SK-MEL-5 (cell line): ENCODE measurements at regions not wholly inside any gene's neighbourhood (a gene's known extent, or its start where the extent isn't known, plus 50 kb on each side); places are given as distances from the start of the nearest gene placed in this dataset.
A peak's percentile ranks its signal among the peaks of the same experiment; 100 is the strongest.

ENCODE experiments used
- DNase-seq: peaks from one replicate; pipeline ENCODE4 v3.0.0-alpha.2; 2016; ENCODE audit warnings: low read depth, low spot score
- in situ Hi-C: cut with HindIII; loops from 2 replicates; pipeline ENCODE4 v1.10.0; 2016; ENCODE audit warnings: low sequenced_read_pairs, high pct_unique_total_duplicates, low pct_unique_long_range_greater_than_20kb

GRCh38 chr3:43191116-43191515 is 85.2 kb upstream of the POMGNT2 start:
- in situ Hi-C loops, result no loop called here
- no peak for DNase-seq

DNA sequence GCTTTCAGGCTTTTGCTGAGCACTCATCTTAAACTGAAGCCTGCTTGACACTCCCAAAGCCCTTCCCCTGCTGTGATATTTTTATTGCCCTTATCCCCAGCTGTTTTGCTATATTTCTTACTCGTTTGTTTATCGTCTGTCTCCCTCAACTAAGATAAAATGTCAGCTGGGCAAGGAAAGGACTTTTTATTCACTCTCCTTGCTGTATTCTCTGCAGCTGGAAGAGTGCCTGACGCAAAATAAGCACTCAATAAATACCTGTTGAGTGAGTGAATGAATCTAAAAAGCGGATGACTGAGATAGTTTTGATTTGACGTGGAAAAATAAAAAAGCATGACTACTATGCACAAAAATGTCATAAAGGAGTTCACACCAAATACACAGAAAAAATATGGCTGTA is 84.8 kb upstream of the POMGNT2 start:
- in situ Hi-C loops, result no loop called here
- DNase-seq, result no peak

DNA sequence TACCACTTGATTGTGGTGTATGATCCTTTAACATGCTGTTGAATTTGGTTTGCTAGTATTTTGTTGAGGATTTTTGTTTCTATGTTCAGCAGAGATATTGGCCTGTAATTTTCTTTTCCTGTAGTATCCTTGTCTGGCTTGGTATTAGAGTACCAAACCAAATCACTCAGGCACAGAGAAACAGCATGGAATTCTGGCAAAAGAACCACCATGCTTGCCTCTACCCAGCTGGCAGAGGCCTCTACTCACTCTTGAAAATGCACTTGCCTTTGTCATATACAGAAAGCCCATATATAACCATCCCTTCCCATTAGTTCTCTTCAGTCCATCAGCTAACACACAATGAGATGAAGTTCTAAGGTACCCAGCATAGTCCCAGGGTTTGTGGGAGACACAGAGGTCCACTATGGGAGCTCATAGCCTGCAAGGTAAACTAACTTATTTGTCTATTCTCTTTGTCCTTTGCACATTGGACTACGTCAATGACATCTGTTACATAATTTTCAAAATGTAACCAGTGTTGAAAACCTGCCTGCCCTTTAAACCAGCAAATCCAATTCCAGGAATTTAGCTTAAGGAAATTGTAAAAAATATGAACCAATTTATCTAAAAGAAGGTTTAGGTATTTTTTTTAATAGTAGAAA is 82.1 kb upstream of the POMGNT2 start:
- no peak for DNase-seq
- in situ Hi-C loops, result no loop called here

DNA sequence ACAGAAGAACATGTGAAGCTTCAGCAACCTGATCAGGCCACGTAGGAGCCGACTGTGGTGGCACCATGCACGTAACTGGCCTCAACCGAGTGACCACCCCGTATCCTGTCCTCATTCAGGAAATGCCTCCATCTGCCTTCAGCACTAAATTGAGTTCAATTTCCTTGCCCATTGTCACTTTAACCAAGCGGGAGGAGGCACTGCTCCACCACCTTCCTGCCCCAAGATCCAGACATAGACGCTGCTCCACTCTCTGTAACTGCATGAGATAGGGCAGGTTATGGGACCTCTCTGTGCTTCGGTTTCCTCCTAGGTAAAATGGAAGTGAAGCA is 80.1 kb upstream of the POMGNT2 start:
- in situ Hi-C loops, result no loop called here
- no peak for DNase-seq

DNA sequence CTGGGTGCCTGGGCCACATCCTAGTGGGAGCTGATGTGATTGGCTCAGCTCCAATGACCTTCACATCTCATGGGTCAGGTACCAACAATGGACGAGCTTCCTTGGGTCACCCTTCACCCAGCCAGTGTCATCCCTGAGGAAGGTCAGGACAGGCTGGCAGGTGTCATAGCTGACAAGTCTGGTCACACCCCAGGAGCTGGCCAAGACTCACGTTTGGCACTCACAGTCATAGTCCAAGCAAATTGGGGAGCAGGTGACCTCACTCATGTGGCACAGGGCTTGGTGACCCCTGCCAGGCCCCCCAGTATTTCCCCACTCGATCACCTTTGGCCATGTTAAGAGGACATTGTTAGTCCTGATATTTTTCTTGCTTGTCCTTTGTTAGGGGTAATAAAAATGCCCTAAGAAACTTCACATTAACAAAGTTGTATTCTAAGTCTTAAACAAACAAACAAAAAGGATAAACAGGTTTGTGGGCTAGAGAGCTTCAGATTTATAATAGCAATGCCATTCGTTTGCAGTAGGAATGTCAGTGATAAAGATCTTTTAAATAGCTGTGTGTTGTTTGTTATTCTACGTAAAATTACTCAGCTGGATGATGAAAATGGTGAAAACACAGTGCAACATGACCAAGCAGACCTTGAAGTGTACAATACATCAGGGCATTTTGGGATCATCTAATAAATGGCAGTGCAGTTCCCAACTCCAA is 79.5 kb upstream of the POMGNT2 start:
- no peak for DNase-seq
- in situ Hi-C loops, result no loop called here

- in situ Hi-C loops, result no loop called here
- no peak for DNase-seq
Observed at GRCh38 chr3:43183456-43183855, 77.6 kb upstream of the POMGNT2 start.

GRCh38 chr3:43181202-43181821 is 75.4 kb upstream of the POMGNT2 start:
- in situ Hi-C loops, result no loop called here
- DNase-seq, result no peak

GRCh38 chr3:43180694-43181093 is 74.8 kb upstream of the POMGNT2 start:
- in situ Hi-C loops, result no loop called here
- DNase-seq, result no peak

- DNase-seq, result no peak
- in situ Hi-C loops, result no loop called here
Observed at GRCh38 chr3:43180027-43180426, 74.1 kb upstream of the POMGNT2 start.

- DNase-seq, result peak; percentile 31
- in situ Hi-C loops, result no loop called here
Observed at GRCh38 chr3:43178891-43179366, 73.0 kb upstream of the POMGNT2 start.

- DNase-seq, result no peak
- in situ Hi-C loops, result no loop called here
Observed at GRCh38 chr3:43177085-43177484, 71.2 kb upstream of the POMGNT2 start.

DNA sequence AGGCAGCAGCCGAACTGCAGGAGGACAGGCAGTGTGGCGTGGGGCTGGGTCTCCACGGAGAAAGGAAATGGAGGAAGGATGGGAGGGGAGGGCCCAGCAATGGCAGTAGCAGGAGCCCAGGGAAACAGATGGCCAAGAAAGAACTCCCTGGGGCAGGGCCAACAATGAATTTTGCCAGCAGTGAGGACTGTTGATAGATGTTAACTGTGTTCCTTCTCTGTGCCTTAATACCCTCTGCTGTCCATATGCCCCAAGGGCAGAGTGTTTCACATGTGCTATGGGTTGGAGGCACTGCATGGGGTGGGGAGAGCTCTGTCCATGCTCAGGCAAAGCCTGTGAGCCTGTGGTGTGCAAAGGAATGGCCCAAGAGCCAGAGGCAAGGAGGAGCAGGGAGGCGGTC is 70.8 kb upstream of the POMGNT2 start:
- no peak for DNase-seq
- in situ Hi-C loops, result no loop called here

- no peak for DNase-seq
- in situ Hi-C loops, result no loop called here
Observed at GRCh38 chr3:43175541-43175940, 69.7 kb upstream of the POMGNT2 start.

GRCh38 chr3:43173949-43174348 is 68.1 kb upstream of the POMGNT2 start:
- in situ Hi-C loops, result no loop called here
- no peak for DNase-seq

GRCh38 chr3:43171748-43172147 is 65.9 kb upstream of the POMGNT2 start:
- in situ Hi-C loops, result no loop called here
- no peak for DNase-seq

GRCh38 chr3:43170553-43170952 is 64.7 kb upstream of the POMGNT2 start:
- in situ Hi-C loops, result no loop called here

GRCh38 chr3:43169987-43170386 is 64.1 kb upstream of the POMGNT2 start:
- no peak for DNase-seq
- in situ Hi-C loops, result no loop called here

More at GRCh38 chr3:43170553-43170952, 64.7 kb upstream of the POMGNT2 start:
- no peak for DNase-seq

GRCh38 chr3:43166406-43166805 is 60.5 kb upstream of the POMGNT2 start:
- in situ Hi-C loops, result no loop called here
- DNase-seq, result no peak

DNA sequence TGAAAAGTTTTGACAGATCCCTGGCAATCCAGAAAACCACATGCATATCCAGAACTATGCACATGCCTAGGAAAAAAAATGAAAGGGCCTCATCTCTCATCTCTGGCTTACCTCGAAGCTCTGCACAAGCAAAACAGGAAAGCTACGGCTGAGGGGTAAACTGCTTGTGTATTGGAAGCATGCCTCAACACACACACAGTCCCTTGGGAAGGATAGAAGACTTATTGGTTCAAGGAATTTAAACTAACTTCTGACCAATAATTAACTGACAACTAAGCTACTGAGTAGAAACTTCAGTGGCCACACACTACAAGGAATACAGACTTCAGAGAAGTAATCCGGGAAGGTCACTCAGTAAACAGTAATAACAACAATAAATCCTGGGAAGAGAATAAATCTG is 59.9 kb upstream of the POMGNT2 start:
- in situ Hi-C loops, result no loop called here
- DNase-seq, result no peak
